ENCODE measurements at regions not wholly inside any gene's neighbourhood (a gene's known extent, or its start where the extent isn't known, plus 50 kb on each side); places are given as distances from the start of the nearest gene placed in this dataset.
"Not testable (repeated sequence)": the region's sequence is repeated elsewhere in the genome, so short reads cannot be mapped to it uniquely, and the experiment has no call there.

- not testable (repeated sequence) for TF ChIP-seq CTCF (conservative IDR thresholded peaks at IDR 0.05; ENCODE audit: low read length); EZH2phosphoT487 (IDR thresholded peaks at IDR 0.05; ENCODE audit: borderline replicate concordance, low read depth, low read length)
These were observed 80.7 kb upstream of the KIF5B start for GRCh38 chr10:32136927-32137326.

All from OCI-LY7 (cell line).